ENCODE measurements at regions not wholly inside any gene's neighbourhood (a gene's known extent, or its start where the extent isn't known, plus 50 kb on each side); places are given as distances from the start of the nearest gene placed in this dataset.

DNA sequence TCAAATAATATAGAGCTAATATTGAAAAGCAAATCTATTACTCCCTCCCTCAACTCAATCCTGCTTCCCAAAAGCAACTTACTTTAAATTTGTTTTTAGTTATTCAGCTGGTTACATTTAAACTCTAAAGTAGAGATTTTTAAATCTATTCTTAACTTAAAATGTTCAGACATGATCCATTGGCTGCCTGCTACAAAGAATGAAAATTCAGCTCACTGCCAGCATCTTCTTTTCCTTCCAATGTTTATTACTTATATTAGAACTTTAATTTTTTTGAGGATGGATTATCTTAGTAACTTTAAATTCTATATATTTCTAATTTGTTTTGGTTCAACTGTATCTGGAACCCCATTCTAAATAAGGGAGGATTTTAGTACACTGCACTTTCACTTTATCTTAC, 163.2 kb downstream of the TMEM167A start:
- Mint-ChIP-seq H3K27me3 (ENCODE audit: low read depth) (no peaks in the 10 kb centered on the region), H3K4me3 (ENCODE audit: unreplicated experiment) (no peak overlapping the region), H3K9me3 (ENCODE audit: low read depth) (peaks cover 17% of the 10 kb centered on the region), H3K36me3 (ENCODE audit: low read depth) (peaks cover 8% of the 10 kb centered on the region), H3K27ac (ENCODE audit: unreplicated experiment) (no peak overlapping the region), H3K4me1 (ENCODE audit: low read depth) (peaks cover 2% of the 10 kb centered on the region)
- no peak for TF ChIP-seq CTCF (IDR thresholded peaks at IDR 0.05)
- no peak for DNase-seq (ENCODE audit: low spot score)

DNA sequence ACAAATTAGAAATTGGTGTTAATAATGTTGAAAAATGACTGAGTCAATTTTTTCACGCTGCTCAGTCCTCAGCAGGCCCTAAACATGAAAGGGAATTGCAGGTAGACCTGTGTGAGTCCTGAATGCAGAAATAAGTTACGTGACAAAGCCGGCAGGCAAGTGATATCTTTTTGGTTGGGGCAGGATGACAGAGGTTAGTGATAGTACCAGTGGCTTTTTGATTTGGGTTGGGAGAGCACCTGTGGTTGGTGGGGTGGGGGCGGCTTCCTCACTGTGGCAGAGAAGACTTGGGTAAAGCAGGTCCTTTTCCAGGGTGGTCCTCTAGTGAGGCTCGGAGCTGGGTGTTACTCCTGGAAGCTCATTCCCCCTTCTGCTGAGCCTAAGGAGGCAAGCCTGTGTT, 164.7 kb downstream of the TMEM167A start:
- no peak overlapping the region for H3K4me3 Mint-ChIP-seq (ENCODE audit: unreplicated experiment)
- no peak overlapping the region for H3K27ac Mint-ChIP-seq (ENCODE audit: unreplicated experiment)
- no peaks in the 10 kb centered on the region for H3K27me3 Mint-ChIP-seq (ENCODE audit: low read depth)
- no peak for DNase-seq (ENCODE audit: low spot score)
- TF ChIP-seq CTCF (IDR thresholded peaks at IDR 0.05), result no peak
- H3K4me1 Mint-ChIP-seq (ENCODE audit: low read depth), result peaks cover 5% of the 10 kb centered on the region
- peaks cover 17% of the 10 kb centered on the region for H3K9me3 Mint-ChIP-seq (ENCODE audit: low read depth)
- peaks cover 8% of the 10 kb centered on the region for H3K36me3 Mint-ChIP-seq (ENCODE audit: low read depth)

GRCh38 chr5:82911910-82912309, 165.3 kb downstream of the TMEM167A start:
- H3K27me3 Mint-ChIP-seq (ENCODE audit: low read depth), result no peaks in the 10 kb centered on the region
- peaks cover 8% of the 10 kb centered on the region for H3K36me3 Mint-ChIP-seq (ENCODE audit: low read depth)
- TF ChIP-seq CTCF (IDR thresholded peaks at IDR 0.05), result no peak
- no peak overlapping the region for H3K27ac Mint-ChIP-seq (ENCODE audit: unreplicated experiment)
- H3K4me1 Mint-ChIP-seq (ENCODE audit: low read depth), result peaks cover 5% of the 10 kb centered on the region
- peaks cover 16% of the 10 kb centered on the region for H3K9me3 Mint-ChIP-seq (ENCODE audit: low read depth)
- H3K4me3 Mint-ChIP-seq (ENCODE audit: unreplicated experiment), result no peak overlapping the region
- no peak for DNase-seq (ENCODE audit: low spot score)

GRCh38 chr5:82910905-82911304, 166.3 kb downstream of the TMEM167A start:
- Mint-ChIP-seq H3K9me3 (ENCODE audit: low read depth) (peaks cover 10% of the 10 kb centered on the region), H3K4me1 (ENCODE audit: low read depth) (peaks cover 5% of the 10 kb centered on the region)

GRCh38 chr5:82910491-82910890, 166.7 kb downstream of the TMEM167A start:
- Mint-ChIP-seq H3K27ac (ENCODE audit: unreplicated experiment) (no peak overlapping the region), H3K9me3 (ENCODE audit: low read depth) (peaks cover 6% of the 10 kb centered on the region), H3K4me1 (ENCODE audit: low read depth) (peaks cover 5% of the 10 kb centered on the region), H3K4me3 (ENCODE audit: unreplicated experiment) (no peak overlapping the region), H3K36me3 (ENCODE audit: low read depth) (peaks cover 4% of the 10 kb centered on the region), H3K27me3 (ENCODE audit: low read depth) (no peaks in the 10 kb centered on the region)
- DNase-seq (ENCODE audit: low spot score), result no peak
- no peak for TF ChIP-seq CTCF (IDR thresholded peaks at IDR 0.05)

More at GRCh38 chr5:82910905-82911304, 166.3 kb downstream of the TMEM167A start:
- H3K36me3 Mint-ChIP-seq (ENCODE audit: low read depth), result peaks cover 8% of the 10 kb centered on the region
- no peak overlapping the region for H3K27ac Mint-ChIP-seq (ENCODE audit: unreplicated experiment)
- no peak for TF ChIP-seq CTCF (IDR thresholded peaks at IDR 0.05)
- no peak for DNase-seq (ENCODE audit: low spot score)
- no peaks in the 10 kb centered on the region for H3K27me3 Mint-ChIP-seq (ENCODE audit: low read depth)
- no peak overlapping the region for H3K4me3 Mint-ChIP-seq (ENCODE audit: unreplicated experiment)

Measured in chondrocyte (in vitro differentiated cells).